ENCODE measurements at regions not wholly inside any gene's neighbourhood (a gene's known extent, or its start where the extent isn't known, plus 50 kb on each side); places are given as distances from the start of the nearest gene placed in this dataset.

- DNase-seq (ENCODE audit: extremely low spot score) = no peak
- Histone ChIP-seq H3K4me3 (ENCODE audit: low read depth, low read length) (no peak overlapping the region), H3K27ac (ENCODE audit: low read depth) (no peak overlapping the region), H3K4me1 (ENCODE audit: insufficient read depth) (no peaks in the 10 kb centered on the region), H3K36me3 (ENCODE audit: insufficient read depth) (no peaks in the 10 kb centered on the region)
- WGBS = 95% methylated on average over 20 of the region's 20 CpGs
Observed at GRCh38 chr20:16974080-16974854, 226.1 kb downstream of the OTOR start.

DNA sequence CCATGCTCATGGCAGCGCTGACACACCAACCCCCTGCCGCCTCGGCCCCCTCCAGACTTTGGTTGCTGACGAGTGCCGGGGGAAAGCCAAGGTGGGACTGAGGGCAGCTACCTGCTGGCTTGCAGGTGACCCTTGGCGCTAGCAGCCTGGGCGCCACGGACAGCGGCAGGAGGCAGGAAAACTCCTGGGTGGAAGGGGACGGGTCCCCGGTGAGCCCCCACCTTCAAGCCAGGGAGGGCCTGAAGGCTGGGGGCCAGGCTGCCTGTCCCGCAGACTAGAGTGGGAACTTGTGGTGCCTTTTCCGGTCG is 226.7 kb downstream of the OTOR start:
- WGBS = 91% methylated on average over 14 of the region's 14 CpGs
- Histone ChIP-seq H3K4me3 (ENCODE audit: low read depth, low read length) (no peak overlapping the region), H3K4me1 (ENCODE audit: insufficient read depth) (no peaks in the 10 kb centered on the region), H3K36me3 (ENCODE audit: insufficient read depth) (no peaks in the 10 kb centered on the region), H3K27ac (ENCODE audit: low read depth) (no peak overlapping the region)
- no peak for DNase-seq (ENCODE audit: extremely low spot score)

- Histone ChIP-seq H3K27ac (ENCODE audit: low read depth) (no peak overlapping the region), H3K4me3 (ENCODE audit: low read depth, low read length) (no peak overlapping the region), H3K4me1 (ENCODE audit: insufficient read depth) (no peaks in the 10 kb centered on the region), H3K36me3 (ENCODE audit: insufficient read depth) (no peaks in the 10 kb centered on the region)
- WGBS = 90% methylated on average over 12 of the region's 12 CpGs
- DNase-seq (ENCODE audit: extremely low spot score) = no peak
Observed at GRCh38 chr20:16975682-16976081, 227.5 kb downstream of the OTOR start.

GRCh38 chr20:16978497-16978896 is 230.3 kb downstream of the OTOR start:
- no peaks in the 10 kb centered on the region for H3K36me3 ChIP-seq (ENCODE audit: insufficient read depth)
- DNase-seq (ENCODE audit: extremely low spot score) = no peak
- H3K4me1 ChIP-seq (ENCODE audit: insufficient read depth) = no peaks in the 10 kb centered on the region
- H3K27ac ChIP-seq (ENCODE audit: low read depth) = no peak overlapping the region
- no peak overlapping the region for H3K4me3 ChIP-seq (ENCODE audit: low read depth, low read length)
- 75% methylated on average over 1 of the region's 1 CpG for WGBS

GRCh38 chr20:16982091-16982726 is 234.1 kb downstream of the OTOR start:
- WGBS = 70% methylated on average over 4 of the region's 4 CpGs
- no peak overlapping the region for H3K27ac ChIP-seq (ENCODE audit: low read depth)
- no peaks in the 10 kb centered on the region for H3K4me1 ChIP-seq (ENCODE audit: insufficient read depth)

GRCh38 chr20:16984481-16984880 is 236.3 kb downstream of the OTOR start:
- no peak overlapping the region for H3K4me3 ChIP-seq (ENCODE audit: low read depth, low read length)
- no peaks in the 10 kb centered on the region for H3K4me1 ChIP-seq (ENCODE audit: insufficient read depth)
- DNase-seq (ENCODE audit: extremely low spot score) = no peak
- H3K36me3 ChIP-seq (ENCODE audit: insufficient read depth) = no peaks in the 10 kb centered on the region
- no peak overlapping the region for H3K27ac ChIP-seq (ENCODE audit: low read depth)

More at GRCh38 chr20:16982091-16982726, 234.1 kb downstream of the OTOR start:
- DNase-seq (ENCODE audit: extremely low spot score) = no peak
- H3K4me3 ChIP-seq (ENCODE audit: low read depth, low read length) = no peak overlapping the region
- no peaks in the 10 kb centered on the region for H3K36me3 ChIP-seq (ENCODE audit: insufficient read depth)

GRCh38 chr20:17003170-17003870 is 223.5 kb upstream of the PCSK2 start:
- H3K4me1 ChIP-seq (ENCODE audit: insufficient read depth) = no peaks in the 10 kb centered on the region
- H3K36me3 ChIP-seq (ENCODE audit: insufficient read depth) = no peaks in the 10 kb centered on the region
- DNase-seq (ENCODE audit: extremely low spot score) = no peak
- H3K4me3 ChIP-seq (ENCODE audit: low read depth, low read length) = no peak overlapping the region
- H3K27ac ChIP-seq (ENCODE audit: low read depth) = no peak overlapping the region
- WGBS = 86% methylated on average over 7 of the region's 7 CpGs

GRCh38 chr20:17010181-17010580 is 216.7 kb upstream of the PCSK2 start:
- Histone ChIP-seq H3K27ac (ENCODE audit: low read depth) (no peak overlapping the region), H3K36me3 (ENCODE audit: insufficient read depth) (no peaks in the 10 kb centered on the region), H3K4me1 (ENCODE audit: insufficient read depth) (no peaks in the 10 kb centered on the region), H3K4me3 (ENCODE audit: low read depth, low read length) (no peak overlapping the region)
- DNase-seq (ENCODE audit: extremely low spot score) = no peak
- 39% methylated on average over 1 of the region's 1 CpG for WGBS

GRCh38 chr20:17012546-17013226 is 214.2 kb upstream of the PCSK2 start:
- no peak for DNase-seq (ENCODE audit: extremely low spot score)

GRCh38 chr20:17014217-17014616 is 212.6 kb upstream of the PCSK2 start:
- no peak for DNase-seq (ENCODE audit: extremely low spot score)
- Histone ChIP-seq H3K27ac (ENCODE audit: low read depth) (no peak overlapping the region), H3K4me3 (ENCODE audit: low read depth, low read length) (no peak overlapping the region), H3K4me1 (ENCODE audit: insufficient read depth) (no peaks in the 10 kb centered on the region), H3K36me3 (ENCODE audit: insufficient read depth) (no peaks in the 10 kb centered on the region)
- 36% methylated on average over 5 of the region's 5 CpGs for WGBS

More at GRCh38 chr20:17012546-17013226, 214.2 kb upstream of the PCSK2 start:
- no peaks in the 10 kb centered on the region for H3K36me3 ChIP-seq (ENCODE audit: insufficient read depth)
- no peaks in the 10 kb centered on the region for H3K4me1 ChIP-seq (ENCODE audit: insufficient read depth)
- H3K27ac ChIP-seq (ENCODE audit: low read depth) = no peak overlapping the region
- H3K4me3 ChIP-seq (ENCODE audit: low read depth, low read length) = no peak overlapping the region
- WGBS = 70% methylated on average over 7 of the region's 7 CpGs

DNA sequence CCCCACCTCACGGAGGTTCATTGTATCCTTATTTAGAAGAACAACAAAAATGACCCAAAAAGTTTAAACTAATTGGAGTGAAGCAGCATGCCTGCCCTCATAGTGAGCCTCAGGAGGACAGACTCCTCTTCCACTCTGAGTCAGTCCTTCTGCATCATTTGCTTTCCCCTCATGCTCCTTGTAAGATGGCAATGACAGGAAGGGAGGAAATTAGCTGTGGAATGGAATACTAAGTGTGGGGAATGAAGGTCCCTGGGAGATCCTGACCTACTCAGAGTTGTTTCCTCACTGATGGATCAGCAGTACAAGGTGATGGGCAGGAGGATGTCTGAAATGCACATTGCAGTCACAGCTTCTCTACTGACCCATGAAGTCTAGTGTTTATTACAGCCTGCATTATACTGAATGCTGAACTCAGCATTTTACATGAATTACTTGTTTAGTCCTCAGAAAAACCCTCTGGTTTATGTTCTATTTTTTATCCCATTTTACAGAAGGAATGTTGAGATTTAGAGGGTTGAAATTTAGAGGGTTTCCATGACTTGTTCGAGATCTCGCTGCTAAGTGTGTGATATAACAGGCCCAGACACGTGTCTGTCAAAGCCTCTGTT is 212.0 kb upstream of the PCSK2 start:
- H3K4me3 ChIP-seq (ENCODE audit: low read depth, low read length) = no peak overlapping the region
- 68% methylated on average over 4 of the region's 4 CpGs for WGBS
- no peaks in the 10 kb centered on the region for H3K36me3 ChIP-seq (ENCODE audit: insufficient read depth)
- no peaks in the 10 kb centered on the region for H3K4me1 ChIP-seq (ENCODE audit: insufficient read depth)
- no peak for DNase-seq (ENCODE audit: extremely low spot score)
- no peak overlapping the region for H3K27ac ChIP-seq (ENCODE audit: low read depth)

GRCh38 chr20:17017232-17017631 is 209.6 kb upstream of the PCSK2 start:
- no peaks in the 10 kb centered on the region for H3K36me3 ChIP-seq (ENCODE audit: insufficient read depth)
- H3K27ac ChIP-seq (ENCODE audit: low read depth) = no peak overlapping the region
- no peak for DNase-seq (ENCODE audit: extremely low spot score)
- no peak overlapping the region for H3K4me3 ChIP-seq (ENCODE audit: low read depth, low read length)
- H3K4me1 ChIP-seq (ENCODE audit: insufficient read depth) = no peaks in the 10 kb centered on the region
- WGBS = 63% methylated on average over 2 of the region's 2 CpGs

DNA sequence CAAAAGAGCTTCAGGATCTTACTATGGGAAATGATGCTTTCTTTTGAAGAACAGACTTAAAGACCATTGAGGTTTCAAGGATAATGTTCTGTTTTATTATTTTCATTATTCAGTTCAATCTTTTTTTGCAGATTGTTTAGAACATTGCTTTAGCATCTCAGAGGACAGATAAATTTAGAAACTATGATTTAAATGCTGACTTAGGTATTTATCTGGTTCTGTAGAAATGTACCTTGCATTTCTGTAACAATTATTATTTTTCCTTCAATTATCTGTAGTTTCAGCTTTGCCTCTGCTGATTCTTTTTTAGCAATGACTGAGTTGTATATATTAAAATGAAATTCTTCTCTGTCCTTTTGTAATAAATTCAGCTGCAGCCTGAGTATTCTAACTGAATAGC is 205.4 kb upstream of the PCSK2 start:
- H3K4me1 ChIP-seq (ENCODE audit: insufficient read depth) = no peaks in the 10 kb centered on the region
- no peaks in the 10 kb centered on the region for H3K36me3 ChIP-seq (ENCODE audit: insufficient read depth)
- no peak overlapping the region for H3K4me3 ChIP-seq (ENCODE audit: low read depth, low read length)
- H3K27ac ChIP-seq (ENCODE audit: low read depth) = no peak overlapping the region
- no peak for DNase-seq (ENCODE audit: extremely low spot score)
